ENCODE measurements at regions not wholly inside any gene's neighbourhood (a gene's known extent, or its start where the extent isn't known, plus 50 kb on each side); places are given as distances from the start of the nearest gene placed in this dataset.
"Not testable (repeated sequence)": the region's sequence is repeated elsewhere in the genome, so short reads cannot be mapped to it uniquely, and the experiment has no call there.

GRCh38 chr11:3444420-3444744 is 65.4 kb upstream of the ZNF195 start:
- DNase-seq, result not testable (repeated sequence)

GRCh38 chr11:3443700-3444419 is 64.9 kb upstream of the ZNF195 start:
- not testable (repeated sequence) for DNase-seq

- not testable (repeated sequence) for DNase-seq
These were observed 58.5 kb upstream of the ZNF195 start for GRCh38 chr11:3437441-3437840.

- DNase-seq, result no peak
These were observed 56.0 kb upstream of the ZNF195 start for GRCh38 chr11:3434976-3435375.

- DNase-seq, result not testable (repeated sequence)
These were observed 50.2 kb upstream of the ZNF195 start for GRCh38 chr11:3429191-3429590.
